HuH-7 (cell line): ENCODE measurements at regions not wholly inside any gene's neighbourhood (a gene's known extent, or its start where the extent isn't known, plus 50 kb on each side); places are given as distances from the start of the nearest gene placed in this dataset.
"Not testable (repeated sequence)": the region's sequence is repeated elsewhere in the genome, so short reads cannot be mapped to it uniquely, and the experiment has no call there.

ENCODE experiments used
- DNase-seq: peaks from one replicate; pipeline ENCODE4 v3.0.0; 2011; ENCODE audit warnings: low spot score

- DNase-seq = no peak
These were observed 103.8 kb upstream of the LANCL2 start for GRCh38 chr7:55261386-55261770.

DNA sequence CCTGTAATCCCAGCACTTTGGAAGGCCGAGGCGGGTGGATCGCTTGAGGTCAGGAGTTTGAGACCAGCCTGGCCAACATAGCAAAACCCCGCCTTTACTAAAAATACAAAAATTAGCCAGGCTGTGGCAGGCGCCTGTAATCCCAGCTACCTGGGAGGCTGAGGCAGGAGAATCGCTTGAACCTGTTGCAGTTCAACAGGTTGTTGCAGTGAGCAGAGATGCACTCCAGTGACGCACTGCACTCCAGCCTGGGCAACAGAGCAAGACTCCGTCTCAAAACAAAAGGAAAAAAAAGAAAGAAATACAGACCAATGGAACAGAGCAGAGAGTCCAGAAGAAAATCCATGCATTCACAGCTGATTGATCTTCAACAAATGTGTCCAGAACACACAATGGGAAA, 99.8 kb upstream of the LANCL2 start:
- not testable (repeated sequence) for DNase-seq

- no peak for DNase-seq
These were observed 99.1 kb upstream of the LANCL2 start for GRCh38 chr7:55265836-55266642.

GRCh38 chr7:55271069-55271626, 94.0 kb upstream of the LANCL2 start:
- peak; percentile 34 for DNase-seq

DNA sequence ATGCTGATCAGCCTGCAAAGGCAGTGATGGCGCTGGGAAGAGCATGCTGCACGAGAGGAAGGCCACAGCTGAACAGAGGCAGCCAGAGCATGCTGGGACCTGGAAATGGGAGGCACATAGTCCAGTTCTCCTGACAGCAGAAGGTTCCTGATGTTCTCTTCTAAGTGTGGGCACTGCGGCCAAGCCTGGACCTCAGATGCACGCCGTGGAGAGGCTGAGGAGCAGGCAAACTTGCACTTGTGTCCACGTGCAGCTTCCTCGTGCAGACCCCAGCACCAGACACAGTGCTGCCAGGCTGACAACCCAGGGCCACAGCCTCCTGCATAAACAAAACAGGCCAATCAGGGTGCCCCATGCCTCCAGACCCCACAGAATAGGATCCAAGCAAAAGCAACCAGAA, 93.5 kb upstream of the LANCL2 start:
- DNase-seq = no peak

- DNase-seq = no peak
These were observed 92.8 kb upstream of the LANCL2 start for GRCh38 chr7:55272328-55272727.

GRCh38 chr7:55273186-55273980, 91.8 kb upstream of the LANCL2 start:
- DNase-seq = no peak

DNA sequence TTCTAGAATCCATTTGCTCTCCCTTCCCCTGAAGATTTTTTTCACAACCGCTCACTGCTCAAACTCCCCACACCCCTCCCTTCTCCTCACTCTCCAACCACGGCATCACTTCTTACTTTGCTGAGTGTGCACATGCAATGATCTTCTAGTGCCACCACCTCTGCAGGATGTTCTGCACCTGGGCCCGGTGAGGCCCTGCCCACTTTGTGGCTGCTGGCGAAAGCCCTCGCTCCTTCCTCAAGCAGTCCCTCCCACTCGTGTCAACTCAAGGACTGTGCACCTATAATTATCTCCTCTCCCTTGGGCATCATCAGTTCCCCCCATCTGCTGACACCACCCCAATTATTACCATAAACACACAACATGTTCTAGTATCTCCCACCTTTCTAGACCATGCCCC, 91.0 kb upstream of the LANCL2 start:
- no peak for DNase-seq

GRCh38 chr7:55275291-55276200, 89.6 kb upstream of the LANCL2 start:
- no peak for DNase-seq

GRCh38 chr7:55276572-55277295, 88.4 kb upstream of the LANCL2 start:
- no peak for DNase-seq

GRCh38 chr7:55277916-55278315, 87.2 kb upstream of the LANCL2 start:
- DNase-seq = no peak

DNA sequence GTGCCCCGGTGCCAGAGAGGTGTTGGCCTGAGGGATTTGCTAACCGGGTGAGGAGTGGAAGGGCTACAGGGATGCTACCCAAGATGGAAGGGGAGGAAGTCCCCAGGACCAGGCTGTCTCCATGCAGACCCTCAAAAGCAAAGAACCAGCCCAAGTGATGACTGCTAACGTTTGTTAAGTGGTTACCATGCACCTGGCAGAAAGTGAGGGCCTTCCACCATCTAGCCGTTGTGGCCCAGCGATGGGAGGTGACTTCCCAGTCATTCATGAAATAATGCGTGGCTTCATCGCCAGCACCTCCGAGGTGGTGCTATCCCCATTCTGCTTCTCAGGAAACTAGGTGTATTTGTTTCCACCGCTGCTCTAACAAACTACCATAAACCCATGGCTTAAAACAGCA, 86.8 kb upstream of the LANCL2 start:
- no peak for DNase-seq

GRCh38 chr7:55279080-55279845, 85.9 kb upstream of the LANCL2 start:
- DNase-seq = no peak

GRCh38 chr7:55280031-55280454, 85.1 kb upstream of the LANCL2 start:
- peak; percentile 70 for DNase-seq

DNA sequence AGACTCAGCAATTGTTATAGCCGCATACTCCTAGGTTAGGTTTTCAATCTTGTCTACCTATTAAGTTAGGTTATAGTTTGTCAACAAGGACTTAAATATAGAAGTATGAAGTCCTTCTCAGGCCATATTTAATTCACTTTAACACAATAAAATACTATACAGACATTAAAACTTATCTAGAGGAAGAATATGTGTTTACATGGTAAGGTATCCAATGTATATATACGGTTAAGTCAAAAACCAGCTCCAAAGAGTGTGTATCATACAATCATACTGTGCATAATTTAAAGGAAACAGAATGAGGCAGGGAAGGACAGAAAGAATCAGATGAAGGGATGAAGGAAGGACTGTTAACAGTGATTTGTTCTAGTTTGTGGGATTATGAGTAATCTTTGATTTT, 79.5 kb upstream of the LANCL2 start:
- DNase-seq = no peak

DNA sequence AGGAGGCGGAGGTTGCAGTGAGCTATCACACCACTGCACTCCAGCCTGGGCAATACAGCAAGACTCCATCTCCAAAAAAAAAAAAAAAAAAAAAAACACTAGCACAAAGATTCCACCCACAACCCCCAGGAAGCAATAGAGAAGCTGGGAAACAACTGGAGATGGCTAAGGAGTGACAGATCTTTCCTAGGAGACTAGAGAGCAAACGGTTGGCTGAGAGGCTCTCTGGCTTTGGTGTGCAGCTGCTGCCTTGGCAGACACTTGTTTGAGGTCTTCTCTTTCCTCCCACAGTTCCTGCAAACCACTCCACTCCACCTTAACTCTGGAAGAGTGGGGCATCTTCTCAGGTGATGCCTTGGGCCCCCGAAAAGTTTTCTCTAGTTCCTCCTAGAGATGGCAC, 78.5 kb upstream of the LANCL2 start:
- DNase-seq = no peak

- no peak for DNase-seq
These were observed 76.9 kb upstream of the LANCL2 start for GRCh38 chr7:55288070-55288824.

GRCh38 chr7:55296070-55296469, 69.1 kb upstream of the LANCL2 start:
- no peak for DNase-seq

DNA sequence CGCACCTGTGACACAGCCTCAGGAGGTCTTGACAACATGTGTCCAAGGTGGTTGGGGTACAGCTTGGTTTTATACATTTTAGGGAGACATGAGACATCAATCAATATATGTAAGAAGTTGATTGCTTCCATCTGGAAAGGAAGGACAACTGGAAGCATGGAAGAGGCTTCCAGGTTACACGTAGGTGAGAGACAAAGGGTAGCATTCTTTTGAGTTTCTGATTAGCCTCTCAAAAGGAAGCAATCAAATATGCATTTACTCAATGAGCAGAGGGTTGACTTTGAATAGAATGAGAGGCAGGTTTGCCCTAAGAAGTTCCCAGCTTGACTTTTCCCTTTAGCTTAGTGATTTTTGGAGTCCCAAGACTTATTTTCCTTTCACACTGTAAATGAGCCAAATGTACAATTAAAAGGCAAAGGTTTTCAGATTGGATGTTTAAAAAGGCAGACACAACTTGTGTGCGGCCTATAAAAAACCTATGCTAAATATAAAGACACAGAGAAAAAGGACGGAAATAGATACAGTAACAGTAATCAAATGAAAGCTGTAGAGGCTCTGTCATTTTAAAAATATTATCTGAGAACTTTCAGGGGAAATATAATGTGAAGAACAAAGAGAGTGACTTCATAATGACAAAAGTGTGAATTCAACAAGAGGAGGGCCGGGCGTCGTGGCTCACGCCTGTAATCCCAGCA, 65.7 kb upstream of the LANCL2 start:
- DNase-seq = no peak
